ENCODE measurements at regions not wholly inside any gene's neighbourhood (a gene's known extent, or its start where the extent isn't known, plus 50 kb on each side); places are given as distances from the start of the nearest gene placed in this dataset.

DNA sequence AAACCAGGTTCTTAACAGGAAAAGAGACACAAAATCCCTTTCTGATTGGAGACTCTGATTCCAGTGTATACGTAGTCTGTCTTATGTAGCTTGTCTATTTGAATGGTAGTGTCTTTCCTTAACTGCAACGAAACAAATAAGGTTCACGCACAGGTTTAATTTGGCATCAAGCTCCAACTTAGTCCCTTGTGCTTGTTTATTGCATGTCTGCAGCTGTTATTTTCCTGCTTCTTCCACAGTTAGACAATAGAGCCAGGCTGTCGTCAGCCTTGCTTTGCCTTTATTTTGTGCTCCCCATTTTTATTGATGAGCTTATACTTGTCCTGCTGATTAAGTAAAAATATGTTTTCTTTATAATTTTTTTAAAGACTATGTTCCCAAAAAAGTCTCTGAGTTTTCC, 152.7 kb upstream of the CDIN1 start:
- no peak overlapping the region for H3K27ac ChIP-seq
- no peak overlapping the region for H3K4me3 ChIP-seq (ENCODE audit: low read depth, low read length)
- DNase-seq, result no peak
- in situ Hi-C loops (cut with HindIII; ENCODE audit: low pct_ligation_motif_present, low sequenced_read_pairs), result no loop called here
- H3K36me3 ChIP-seq (replicated peaks), result no peaks in the 10 kb centered on the region
- H3K27me3 ChIP-seq (replicated peaks), result no peaks in the 10 kb centered on the region
- TF ChIP-seq, protein P1, sequence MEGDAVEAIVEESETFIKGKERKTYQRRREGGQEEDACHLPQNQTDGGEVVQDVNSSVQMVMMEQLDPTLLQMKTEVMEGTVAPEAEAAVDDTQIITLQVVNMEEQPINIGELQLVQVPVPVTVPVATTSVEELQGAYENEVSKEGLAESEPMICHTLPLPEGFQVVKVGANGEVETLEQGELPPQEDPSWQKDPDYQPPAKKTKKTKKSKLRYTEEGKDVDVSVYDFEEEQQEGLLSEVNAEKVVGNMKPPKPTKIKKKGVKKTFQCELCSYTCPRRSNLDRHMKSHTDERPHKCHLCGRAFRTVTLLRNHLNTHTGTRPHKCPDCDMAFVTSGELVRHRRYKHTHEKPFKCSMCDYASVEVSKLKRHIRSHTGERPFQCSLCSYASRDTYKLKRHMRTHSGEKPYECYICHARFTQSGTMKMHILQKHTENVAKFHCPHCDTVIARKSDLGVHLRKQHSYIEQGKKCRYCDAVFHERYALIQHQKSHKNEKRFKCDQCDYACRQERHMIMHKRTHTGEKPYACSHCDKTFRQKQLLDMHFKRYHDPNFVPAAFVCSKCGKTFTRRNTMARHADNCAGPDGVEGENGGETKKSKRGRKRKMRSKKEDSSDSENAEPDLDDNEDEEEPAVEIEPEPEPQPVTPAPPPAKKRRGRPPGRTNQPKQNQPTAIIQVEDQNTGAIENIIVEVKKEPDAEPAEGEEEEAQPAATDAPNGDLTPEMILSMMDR (IDR thresholded peaks at IDR 0.05; ENCODE audit: low read depth, low read length, missing control alignments), result no peak

- in situ Hi-C loops (cut with HindIII; ENCODE audit: low pct_ligation_motif_present, low sequenced_read_pairs), result no loop called here
- Histone ChIP-seq H3K27me3 (replicated peaks) (no peaks in the 10 kb centered on the region), H3K4me3 (ENCODE audit: low read depth, low read length) (no peak overlapping the region), H3K27ac (peak overlapping the region; percentile 98), H3K36me3 (replicated peaks) (no peaks in the 10 kb centered on the region)
- TF ChIP-seq, protein P1 (IDR thresholded peaks at IDR 0.05; ENCODE audit: low read depth, low read length, missing control alignments), result no peak
- peak; percentile 99 for DNase-seq
These were observed 151.2 kb upstream of the CDIN1 start for GRCh38 chr15:36428102-36428845.

DNA sequence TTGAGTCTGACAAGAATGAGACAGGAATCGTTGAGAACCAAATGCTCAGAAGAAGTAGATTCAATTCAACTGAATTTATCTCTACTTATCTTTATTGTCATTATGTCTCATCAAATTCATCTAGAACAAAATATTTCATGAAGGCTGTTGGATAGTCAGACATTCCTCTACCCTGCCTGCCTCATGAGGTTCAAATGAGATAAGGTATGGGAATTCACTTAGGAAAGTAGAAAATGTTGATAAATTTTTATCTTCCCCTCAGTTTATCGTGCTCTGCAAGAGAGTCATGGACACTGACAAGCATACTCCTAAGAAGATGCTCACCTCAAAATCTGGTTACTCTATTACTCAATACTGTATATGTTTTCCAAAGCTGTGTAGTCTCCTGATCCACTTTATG, 149.7 kb upstream of the CDIN1 start:
- peak; percentile 55 for DNase-seq
- peak overlapping the region; percentile 98 for H3K27ac ChIP-seq
- H3K27me3 ChIP-seq (replicated peaks), result no peaks in the 10 kb centered on the region
- no peak overlapping the region for H3K4me3 ChIP-seq (ENCODE audit: low read depth, low read length)
- no peaks in the 10 kb centered on the region for H3K36me3 ChIP-seq (replicated peaks)
- in situ Hi-C loops (cut with HindIII; ENCODE audit: low pct_ligation_motif_present, low sequenced_read_pairs), result no loop called here
- TF ChIP-seq, protein P1 (IDR thresholded peaks at IDR 0.05; ENCODE audit: low read depth, low read length, missing control alignments), result no peak

DNA sequence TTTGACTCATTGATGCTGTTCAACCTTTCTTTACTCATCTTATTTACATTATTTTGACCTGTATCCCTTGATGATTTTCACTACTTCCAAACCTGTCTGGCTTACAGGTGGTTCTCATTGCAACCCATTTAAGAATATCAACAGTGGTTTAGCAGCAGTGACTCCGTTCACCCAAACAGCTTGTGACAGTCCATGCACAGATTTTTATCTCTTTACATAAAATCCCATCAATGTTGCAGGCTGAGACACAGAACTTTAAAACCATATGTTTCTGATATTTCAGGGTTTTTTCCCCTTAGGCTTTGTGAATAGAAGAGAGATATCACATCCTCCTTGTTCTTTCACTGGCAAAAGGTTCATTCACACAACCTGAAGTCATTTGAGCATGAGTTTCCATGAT, 149.1 kb upstream of the CDIN1 start:
- DNase-seq, result no peak
- TF ChIP-seq, protein P1 (IDR thresholded peaks at IDR 0.05; ENCODE audit: low read depth, low read length, missing control alignments), result no peak

DNA sequence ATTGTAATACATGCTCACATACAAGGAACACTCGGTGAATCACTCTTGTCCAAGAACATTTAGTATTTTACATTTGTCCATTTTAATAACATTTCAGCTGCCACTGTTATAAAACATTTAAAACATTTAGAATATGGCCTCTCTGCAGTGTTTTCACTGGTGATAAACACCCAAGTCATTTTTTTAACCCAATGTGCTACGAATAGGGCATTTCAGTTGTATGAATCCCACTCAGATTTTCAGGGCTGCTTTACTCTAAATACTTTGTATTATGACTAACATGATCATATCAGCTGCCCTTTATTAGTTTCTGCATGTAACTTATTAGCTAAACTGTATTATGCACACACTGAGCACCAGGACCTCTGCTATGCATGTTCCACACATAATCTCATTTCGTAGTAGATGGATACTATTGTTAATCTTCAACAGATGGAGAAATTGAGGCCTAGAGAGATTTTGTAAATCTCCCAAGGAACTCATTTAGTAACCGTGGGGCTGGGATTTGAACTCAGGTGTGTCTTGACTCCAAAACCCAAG, 148.6 kb upstream of the CDIN1 start:
- in situ Hi-C loops (cut with HindIII; ENCODE audit: low pct_ligation_motif_present, low sequenced_read_pairs), result no loop called here
- Histone ChIP-seq H3K4me3 (ENCODE audit: low read depth, low read length) (no peak overlapping the region), H3K36me3 (replicated peaks) (no peaks in the 10 kb centered on the region), H3K27me3 (replicated peaks) (no peaks in the 10 kb centered on the region), H3K27ac (peak overlapping the region; percentile 98)
- TF ChIP-seq, protein P1 (IDR thresholded peaks at IDR 0.05; ENCODE audit: low read depth, low read length, missing control alignments), result no peak
- no peak for DNase-seq

More for the DNA sequence above, 149.1 kb upstream of the CDIN1 start:
- Histone ChIP-seq H3K27ac (peak overlapping the region; percentile 98), H3K27me3 (replicated peaks) (no peaks in the 10 kb centered on the region), H3K36me3 (replicated peaks) (no peaks in the 10 kb centered on the region), H3K4me3 (ENCODE audit: low read depth, low read length) (no peak overlapping the region)
- in situ Hi-C loops (cut with HindIII; ENCODE audit: low pct_ligation_motif_present, low sequenced_read_pairs), result no loop called here

Measured in brain microvascular endothelial cell (primary cell).